ENCODE measurements at regions not wholly inside any gene's neighbourhood (a gene's known extent, or its start where the extent isn't known, plus 50 kb on each side); places are given as distances from the start of the nearest gene placed in this dataset.

- ChIA-PET CTCF (no interaction called here), POLR2A (no interaction called here)
- Histone ChIP-seq H3K9me3 (ENCODE audit: control extremely low read depth in 1 of 3, control insufficient read depth in 2 of 3, insufficient read depth in 1 of 3, low read length in 2 of 3) (no peaks in the 10 kb centered on the region), H3K4me1 (ENCODE audit: control insufficient read depth in 2 of 2, insufficient read depth in 2 of 2, low read length in 2 of 2) (no peaks in the 10 kb centered on the region), H3K27ac (ENCODE audit: low read length in 2 of 2) (no peak overlapping the region), H3K4me2 (replicated peaks; ENCODE audit: low read depth, low read length, poor library complexity, severe bottlenecking) (no peak overlapping the region), H4K20me1 (ENCODE audit: control insufficient read depth, insufficient read depth, low read length, poor library complexity, severe bottlenecking) (no peaks in the 10 kb centered on the region), H3K4me3 (ENCODE audit: control extremely low read depth in 1 of 5, extremely low read depth in 1 of 5, insufficient read depth in 1 of 5, low read depth in 2 of 5, low read length in 4 of 5) (no peak overlapping the region), H3K9ac (ENCODE audit: low read length) (no peak overlapping the region), H3K36me3 (replicated peaks in 1 of 2; ENCODE audit: control extremely low read depth in 1 of 2, control insufficient read depth in 1 of 2, extremely low read depth in 1 of 2, insufficient read depth in 2 of 2, low read length in 1 of 2) (no peaks in the 10 kb centered on the region), H3K27me3 (replicated peaks in 1 of 4; ENCODE audit: control extremely low read depth in 1 of 4, control insufficient read depth in 3 of 4, insufficient read depth in 4 of 4, low read length in 3 of 4) (no peaks in the 10 kb centered on the region), H2AFZ (ENCODE audit: insufficient read depth, low read depth, low read length, poor library complexity, severe bottlenecking) (no peak overlapping the region), H3K79me2 (ENCODE audit: control insufficient read depth, insufficient read depth, low read length) (no peaks in the 10 kb centered on the region)
- 86% methylated on average over 1 of the region's 1 CpG for WGBS (ENCODE audit: insufficient coverage)
- no peaks in the 10 kb centered on the region for H3K9me3 Mint-ChIP-seq (ENCODE audit: insufficient read depth)
- no peak for ATAC-seq (ENCODE audit: low read depth)
- H3K27ac Mint-ChIP-seq: no peak overlapping the region
- H3K4me1 Mint-ChIP-seq: no peaks in the 10 kb centered on the region
- H3K4me3 Mint-ChIP-seq: no peak overlapping the region
- DNase-seq: no peak
- TF ChIP-seq EZH2 (IDR thresholded peaks at IDR 0.05; ENCODE audit: borderline replicate concordance, insufficient read depth, low read depth, low read length, poor library complexity, severe bottlenecking) (no peak), CTCF (IDR thresholded peaks at IDR 0.05) (no peak)
- intact Hi-C loops (cut with micrococcal nuclease): no loop called here
- peaks cover 6% of the 10 kb centered on the region for H3K27me3 Mint-ChIP-seq
These were observed 279.8 kb upstream of the EDNRB start for GRCh38 chr13:78198419-78198818.

- Mint-ChIP-seq H3K4me1 (no peaks in the 10 kb centered on the region), H3K27me3 (no peaks in the 10 kb centered on the region), H3K9me3 (ENCODE audit: insufficient read depth) (no peaks in the 10 kb centered on the region), H3K4me3 (no peak overlapping the region), H3K27ac (no peak overlapping the region)
- Histone ChIP-seq H3K79me2 (ENCODE audit: control insufficient read depth, insufficient read depth, low read length) (no peaks in the 10 kb centered on the region), H3K4me2 (replicated peaks; ENCODE audit: low read depth, low read length, poor library complexity, severe bottlenecking) (no peak overlapping the region), H3K9ac (ENCODE audit: low read length) (no peak overlapping the region), H3K36me3 (replicated peaks in 1 of 2; ENCODE audit: control extremely low read depth in 1 of 2, control insufficient read depth in 1 of 2, extremely low read depth in 1 of 2, insufficient read depth in 2 of 2, low read length in 1 of 2) (no peaks in the 10 kb centered on the region), H3K27ac (ENCODE audit: low read length in 2 of 2) (no peak overlapping the region), H3K27me3 (replicated peaks in 1 of 4; ENCODE audit: control extremely low read depth in 1 of 4, control insufficient read depth in 3 of 4, insufficient read depth in 4 of 4, low read length in 3 of 4) (no peaks in the 10 kb centered on the region), H3K4me1 (ENCODE audit: control insufficient read depth in 2 of 2, insufficient read depth in 2 of 2, low read length in 2 of 2) (no peaks in the 10 kb centered on the region), H2AFZ (ENCODE audit: insufficient read depth, low read depth, low read length, poor library complexity, severe bottlenecking) (no peak overlapping the region), H3K4me3 (ENCODE audit: control extremely low read depth in 1 of 5, extremely low read depth in 1 of 5, insufficient read depth in 1 of 5, low read depth in 2 of 5, low read length in 4 of 5) (no peak overlapping the region), H3K9me3 (ENCODE audit: control extremely low read depth in 1 of 3, control insufficient read depth in 2 of 3, insufficient read depth in 1 of 3, low read length in 2 of 3) (no peaks in the 10 kb centered on the region), H4K20me1 (ENCODE audit: control insufficient read depth, insufficient read depth, low read length, poor library complexity, severe bottlenecking) (no peaks in the 10 kb centered on the region)
- ChIA-PET CTCF (no interaction called here), POLR2A (no interaction called here)
- ATAC-seq (ENCODE audit: low read depth) (no peak), DNase-seq (no peak)
- TF ChIP-seq EZH2 (IDR thresholded peaks at IDR 0.05; ENCODE audit: borderline replicate concordance, insufficient read depth, low read depth, low read length, poor library complexity, severe bottlenecking): no peak
- TF ChIP-seq CTCF (IDR thresholded peaks at IDR 0.05): no peak
- 80% methylated on average over 1 of the region's 5 CpGs for WGBS (ENCODE audit: insufficient coverage)
- intact Hi-C loops (cut with micrococcal nuclease): no loop called here
These were observed 278.6 kb upstream of the EDNRB start for GRCh38 chr13:78197231-78197630.

Measured in B cell (primary cell).